ENCODE measurements at regions not wholly inside any gene's neighbourhood (a gene's known extent, or its start where the extent isn't known, plus 50 kb on each side); places are given as distances from the start of the nearest gene placed in this dataset.
"Not testable (repeated sequence)": the region's sequence is repeated elsewhere in the genome, so short reads cannot be mapped to it uniquely, and the experiment has no call there.

DNA sequence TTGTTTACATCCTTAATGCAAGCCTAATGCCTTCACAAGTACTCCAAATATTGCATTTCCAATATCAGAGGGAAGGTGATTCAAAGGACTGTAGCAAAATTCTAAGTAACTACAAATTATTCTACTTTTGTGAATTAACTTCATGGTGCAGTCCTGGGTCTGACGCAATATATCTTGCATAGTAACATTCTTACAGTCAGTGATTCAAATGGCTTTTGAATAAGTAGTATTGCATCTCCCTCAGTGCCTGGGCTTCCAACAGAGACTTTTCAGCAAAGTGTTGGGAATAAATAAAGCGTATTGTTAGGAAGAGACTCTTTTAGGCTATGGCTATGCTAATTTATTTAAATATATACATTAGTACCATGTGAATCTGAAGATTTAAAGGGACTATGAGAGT, 564.7 kb upstream of the COBL start:
- ATAC-seq, result no peak

DNA sequence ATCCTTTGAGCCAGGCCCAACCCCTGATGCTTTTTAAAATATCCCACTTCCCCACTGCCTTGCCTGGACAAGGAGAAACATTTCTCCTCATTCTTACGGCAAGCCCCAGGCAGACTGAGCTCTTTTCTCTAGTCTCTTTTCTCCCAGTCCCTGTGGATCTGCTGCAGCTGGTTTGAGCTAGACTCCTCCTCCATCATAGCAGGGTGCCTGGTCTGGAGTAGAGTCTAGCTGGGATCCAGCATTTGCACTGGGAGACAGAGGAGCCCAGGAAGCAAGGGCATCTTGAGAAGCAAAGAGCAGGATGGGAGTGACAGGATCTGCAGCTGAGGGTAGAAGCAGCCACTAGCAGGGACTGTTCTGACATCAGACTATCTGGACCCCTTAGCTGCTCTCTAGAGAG, 562.3 kb upstream of the COBL start:
- ATAC-seq, result no peak

DNA sequence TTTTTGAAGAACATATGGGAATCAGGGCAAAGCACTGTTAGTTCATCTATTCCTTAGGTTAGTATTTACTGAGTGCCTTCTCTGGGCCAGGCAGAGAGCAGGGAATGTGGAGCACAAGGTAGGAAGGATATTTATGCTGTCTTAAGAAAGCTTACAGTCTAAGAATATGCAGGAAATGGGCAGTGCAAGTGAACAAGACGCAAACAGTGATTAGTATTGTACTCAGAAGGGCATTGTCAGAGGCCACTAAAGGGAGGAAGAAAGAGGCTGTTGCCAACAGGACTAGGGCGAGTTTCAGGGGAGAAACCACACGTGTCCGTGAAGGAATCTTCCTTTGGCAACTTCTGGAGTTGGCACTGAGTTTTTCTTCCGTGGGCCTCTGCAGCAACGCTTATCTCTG, 552.8 kb upstream of the COBL start:
- ATAC-seq, result no peak

DNA sequence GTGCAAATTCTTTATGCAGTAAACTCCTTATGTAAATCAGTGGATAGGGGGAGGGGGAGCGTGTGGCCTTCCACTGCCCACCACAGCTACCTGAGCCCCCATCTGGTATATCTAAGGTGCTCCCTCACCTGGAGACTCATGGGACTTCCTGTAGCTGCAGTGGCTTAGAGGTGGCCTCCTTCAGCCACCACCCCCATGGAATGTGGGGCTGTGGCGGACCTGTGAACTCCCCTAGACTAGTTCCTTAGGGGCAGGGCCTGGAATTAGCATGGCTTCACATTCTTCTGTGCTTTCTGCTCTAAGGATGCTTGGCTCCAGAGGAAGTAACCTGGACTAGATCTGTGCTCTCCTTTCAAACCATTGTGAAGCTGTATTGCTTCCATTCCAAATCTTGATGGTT, 550.5 kb upstream of the COBL start:
- ATAC-seq, result no peak

DNA sequence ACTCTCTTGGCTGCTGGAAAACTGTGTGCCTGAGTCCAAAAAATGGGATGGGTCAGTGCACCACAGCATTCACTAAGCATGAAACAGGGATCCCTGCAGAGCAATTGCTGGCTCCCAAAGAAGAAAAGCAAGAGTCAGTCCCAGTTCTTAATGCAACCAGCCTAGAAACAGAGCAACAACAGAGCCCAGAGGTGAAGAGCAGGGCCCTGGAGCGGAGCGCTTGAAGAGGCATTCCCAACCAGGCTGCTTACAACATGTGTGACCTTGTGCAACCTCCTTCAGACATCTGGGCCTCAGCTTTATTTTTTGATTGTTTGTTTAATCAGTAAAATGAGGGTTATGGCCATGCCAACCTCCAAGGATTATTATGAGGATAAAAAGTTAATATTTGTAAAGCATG, 543.7 kb upstream of the COBL start:
- no peak for ATAC-seq

DNA sequence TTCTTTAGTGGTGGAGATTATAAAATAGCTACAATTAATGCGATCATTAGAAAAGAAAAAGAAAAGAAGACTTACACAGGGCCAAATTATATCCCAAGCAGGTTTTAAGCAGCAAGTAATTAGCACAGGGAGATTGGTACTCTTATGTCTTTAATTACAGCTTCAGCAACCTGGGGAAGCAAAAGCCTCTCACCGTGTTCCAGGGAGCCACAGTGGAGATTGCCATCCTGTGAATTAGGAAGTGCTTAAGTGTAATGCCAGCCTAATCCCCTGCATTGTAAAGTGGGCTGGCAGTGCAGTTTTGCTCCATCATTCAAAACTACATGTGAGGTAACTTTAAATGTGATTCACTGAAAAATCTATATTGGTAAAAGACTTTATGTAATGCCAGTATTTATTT, 533.5 kb upstream of the COBL start:
- ATAC-seq, result no peak

DNA sequence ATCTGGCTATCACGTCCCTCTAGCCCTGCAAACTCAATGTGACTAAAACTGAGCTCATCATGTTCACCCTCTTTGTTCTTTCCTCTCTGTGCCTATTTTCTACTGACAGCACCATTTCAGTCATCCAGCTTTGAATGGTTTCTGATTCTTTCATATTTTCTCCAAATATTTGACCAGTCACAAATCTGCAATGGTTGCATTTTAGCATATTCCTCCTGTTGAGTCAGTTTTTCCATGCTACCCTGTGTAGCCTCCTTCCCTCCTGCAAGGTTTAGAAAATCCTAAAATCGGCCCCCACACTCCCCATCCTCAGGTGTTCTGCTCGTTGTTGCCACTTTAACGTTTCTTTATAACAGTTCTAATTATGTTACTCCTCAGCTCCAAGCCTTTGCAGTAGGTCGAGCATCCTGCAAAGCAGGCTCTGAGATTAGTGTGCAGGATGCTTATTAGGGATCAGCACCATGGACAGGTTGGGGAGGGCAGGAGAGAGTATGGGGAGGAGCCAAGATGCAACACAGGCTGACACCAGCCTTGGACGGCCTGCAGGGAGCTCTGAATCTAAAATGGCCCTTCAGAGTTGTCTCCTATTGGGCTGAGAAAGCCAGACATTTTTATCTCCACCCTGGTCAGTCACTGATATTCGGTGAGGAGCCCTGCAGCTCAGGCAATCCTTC, 531.0 kb upstream of the COBL start:
- no peak for ATAC-seq

DNA sequence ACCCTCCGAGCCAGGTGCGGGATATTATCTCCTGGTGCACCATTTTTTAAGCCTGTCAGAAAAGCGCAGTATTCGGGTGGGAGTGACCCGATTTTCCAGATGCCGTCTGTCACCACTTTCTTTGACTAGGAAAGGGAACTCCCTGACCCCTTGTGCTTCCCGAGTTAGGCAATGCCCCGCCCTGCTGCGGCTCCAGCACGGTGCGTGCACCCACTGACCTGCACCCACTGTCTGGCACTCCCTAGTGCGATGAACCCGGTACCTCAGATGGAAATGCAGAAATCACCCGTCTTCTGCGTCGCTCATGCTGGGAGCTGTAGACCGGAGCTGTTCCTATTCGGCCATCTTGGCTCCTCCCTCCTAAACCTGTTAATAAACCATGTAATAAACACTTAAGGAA, 522.5 kb upstream of the COBL start:
- ATAC-seq, result not testable (repeated sequence)

DNA sequence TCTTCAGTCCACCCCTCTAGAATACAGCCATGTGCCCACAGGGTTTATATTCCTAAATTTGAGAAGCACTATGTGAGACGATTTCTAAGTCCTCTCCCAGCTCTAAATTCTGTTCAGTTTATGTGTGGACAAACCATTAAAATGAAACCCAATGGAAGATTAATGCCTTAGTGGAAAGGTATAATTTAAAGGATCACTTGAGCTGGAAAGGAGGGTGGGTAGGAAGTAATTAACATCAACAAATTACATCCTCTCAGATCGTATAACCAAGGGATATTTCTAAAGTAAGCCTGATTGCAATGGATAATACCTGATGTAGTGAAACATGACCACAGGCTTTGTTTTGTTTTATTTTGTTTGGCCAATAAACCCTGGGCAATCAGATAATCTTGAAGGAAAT, 511.0 kb upstream of the COBL start:
- ATAC-seq, result no peak

DNA sequence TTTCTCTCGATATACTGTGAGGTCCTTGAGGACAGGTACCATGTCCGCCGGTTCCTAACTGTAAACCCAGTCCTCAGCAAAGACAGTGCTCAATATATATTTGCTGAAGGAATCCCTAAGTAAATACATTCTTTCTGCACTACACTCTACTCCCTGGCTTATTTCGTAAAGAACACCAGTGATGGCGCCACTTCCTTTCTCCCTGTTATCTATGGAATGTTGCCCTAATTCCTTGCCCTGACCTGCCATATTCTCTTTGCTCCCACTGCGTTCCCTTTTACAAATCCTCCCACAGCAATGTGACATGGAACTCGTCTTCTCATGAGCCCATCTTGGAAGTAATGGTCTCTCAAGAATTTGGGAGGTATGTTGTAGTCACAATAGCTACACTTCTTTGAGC, 507.4 kb upstream of the COBL start:
- ATAC-seq, result no peak

DNA sequence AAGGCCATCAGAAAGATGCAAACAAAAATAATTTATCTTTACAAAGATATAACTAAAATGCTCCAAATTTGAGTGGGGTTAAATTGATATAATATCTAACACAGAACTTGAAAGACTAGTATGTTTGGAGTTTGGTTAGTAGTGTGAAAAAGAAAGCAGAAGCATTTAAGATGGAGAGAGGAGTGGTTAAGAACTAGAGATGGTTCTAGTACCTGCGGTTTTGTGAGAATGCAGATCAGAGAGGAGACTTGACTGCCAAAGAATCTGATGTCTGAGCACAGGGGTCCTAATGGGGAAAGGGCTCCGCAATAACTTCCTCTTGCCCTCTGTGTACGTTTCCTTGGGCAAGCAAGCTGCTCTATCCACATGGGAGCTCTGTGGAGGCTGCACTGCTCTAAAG, 506.8 kb upstream of the COBL start:
- no peak for ATAC-seq

DNA sequence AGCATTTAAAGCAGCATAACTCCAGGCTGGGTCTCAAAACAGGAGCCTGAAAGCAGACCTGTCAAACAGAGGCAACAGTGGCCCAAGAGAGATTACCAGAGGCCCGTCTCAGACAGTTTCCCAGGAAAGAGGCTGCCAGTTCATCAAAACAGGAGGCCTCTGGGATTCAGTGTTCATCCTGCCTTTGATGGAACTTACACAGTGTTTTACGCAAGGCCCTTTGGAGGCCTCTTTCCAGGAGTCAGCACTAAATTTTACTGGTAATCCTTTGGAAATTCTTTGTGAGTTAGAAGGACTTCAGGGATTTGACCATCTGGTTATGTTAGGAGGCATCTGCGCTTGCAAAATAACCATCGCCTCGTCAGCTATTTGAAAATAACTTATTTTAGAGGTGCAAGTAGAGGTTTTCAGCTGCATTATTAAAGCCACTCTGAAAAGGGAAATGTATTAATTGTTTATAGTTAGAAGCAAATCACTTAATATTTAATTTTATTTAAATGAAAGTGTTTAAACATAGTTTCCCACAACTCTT, 501.2 kb upstream of the COBL start:
- ATAC-seq, result no peak

DNA sequence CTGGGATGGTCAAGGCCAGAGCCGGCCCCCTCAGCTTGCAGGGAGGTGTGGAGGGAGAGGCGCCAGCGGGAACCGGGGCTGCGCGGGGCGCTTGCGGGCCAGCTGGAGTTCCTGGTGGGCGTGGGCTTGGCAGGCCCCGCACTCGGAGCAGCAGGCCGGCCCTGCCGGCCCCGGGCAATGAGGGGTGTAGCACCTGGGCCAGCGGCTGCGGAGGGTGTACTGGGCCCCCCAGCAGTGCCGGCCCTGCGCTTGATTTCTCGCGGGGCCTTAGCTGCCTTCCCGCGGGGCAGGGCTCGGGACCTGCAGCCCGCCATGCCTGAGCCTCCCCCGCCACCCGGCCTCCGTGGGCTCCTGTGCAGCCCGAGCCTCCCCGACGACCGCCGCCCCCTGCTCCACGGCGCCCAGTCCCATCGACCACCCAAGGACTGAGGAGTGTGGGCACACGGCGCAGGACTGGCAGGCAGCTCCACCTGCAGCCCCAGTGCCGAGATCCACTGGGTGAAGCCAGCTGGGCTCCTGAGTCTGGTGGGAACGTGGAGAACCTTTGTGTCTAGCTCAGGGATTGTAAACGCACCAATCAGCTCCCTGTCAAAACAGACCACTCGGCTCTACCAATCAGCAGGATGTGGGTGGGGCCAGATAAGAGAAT, 489.3 kb upstream of the COBL start:
- ATAC-seq, result not testable (repeated sequence)

DNA sequence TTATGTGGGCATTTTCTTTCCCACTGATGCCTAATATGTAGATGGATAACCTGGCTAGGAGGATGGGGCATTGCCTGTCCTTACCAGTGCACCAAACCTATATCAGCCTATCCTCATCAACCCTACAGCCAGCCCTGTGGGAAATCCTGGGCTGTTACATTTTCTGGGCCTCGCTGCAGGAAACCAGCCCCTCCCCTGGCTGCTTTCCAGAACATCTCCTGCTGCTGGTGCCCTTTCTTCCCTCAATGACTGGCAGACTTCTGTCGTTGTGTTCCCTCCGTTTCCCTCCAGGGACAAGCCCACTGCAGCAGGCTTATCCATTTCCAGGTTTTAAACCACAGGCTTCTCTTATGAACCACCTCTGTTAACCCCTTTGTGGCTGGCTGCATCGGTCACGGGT, 486.1 kb upstream of the COBL start:
- ATAC-seq, result no peak

DNA sequence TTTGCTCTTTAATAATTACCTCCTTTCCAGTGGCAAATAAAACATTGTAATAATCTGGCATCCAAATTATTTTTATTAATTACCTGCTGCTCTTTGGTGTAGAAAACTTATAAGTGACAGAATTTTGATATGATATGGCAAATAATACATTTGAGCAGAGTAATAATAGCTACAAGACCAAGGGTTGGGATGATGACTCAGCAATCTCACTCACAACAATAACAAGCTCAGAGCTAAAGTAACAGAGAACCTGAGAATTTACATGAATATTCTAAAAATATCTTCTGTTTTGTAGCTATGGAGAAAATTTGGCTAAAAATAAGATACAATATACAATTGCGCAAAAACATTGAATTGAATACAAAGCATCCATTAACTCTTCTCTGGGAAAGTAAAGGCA, 480.8 kb upstream of the COBL start:
- no peak for ATAC-seq

DNA sequence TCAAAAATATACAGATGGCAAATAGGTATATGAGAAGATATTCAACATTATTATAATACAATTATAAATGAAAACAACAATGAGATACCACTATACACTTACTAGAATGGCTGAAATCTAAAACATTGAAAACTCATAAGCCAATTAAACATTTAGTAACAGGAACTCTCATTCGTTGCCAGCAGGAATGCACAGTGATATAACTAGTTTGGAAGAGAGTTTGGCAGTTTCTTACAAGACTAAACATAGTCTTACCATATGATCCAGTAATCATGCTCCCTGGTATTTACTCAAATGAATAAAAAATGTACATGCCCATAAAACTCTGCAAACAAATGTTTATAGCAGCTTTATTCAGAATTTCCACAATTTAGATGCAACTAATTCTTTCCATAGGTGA, 476.2 kb upstream of the COBL start:
- no peak for ATAC-seq

DNA sequence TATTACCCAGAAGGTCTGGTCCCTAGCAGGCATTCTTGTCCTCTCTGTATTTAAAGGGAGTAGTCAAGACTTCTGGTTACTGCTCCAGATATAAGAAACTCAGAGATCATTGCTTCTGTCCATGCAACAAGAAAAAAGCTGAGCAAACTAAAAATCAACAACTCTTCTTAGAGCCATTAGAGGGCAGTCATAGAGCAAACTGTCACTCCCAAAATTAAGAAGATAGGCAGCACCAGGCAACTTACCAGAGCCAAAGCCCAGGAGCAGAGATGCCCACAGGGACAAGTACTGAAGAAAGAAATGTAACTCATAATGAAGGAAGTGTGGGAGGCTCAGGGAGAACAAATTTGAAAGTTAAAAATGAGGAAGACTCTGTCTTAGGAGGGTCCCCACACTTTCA, 472.9 kb upstream of the COBL start:
- ATAC-seq, result no peak

DNA sequence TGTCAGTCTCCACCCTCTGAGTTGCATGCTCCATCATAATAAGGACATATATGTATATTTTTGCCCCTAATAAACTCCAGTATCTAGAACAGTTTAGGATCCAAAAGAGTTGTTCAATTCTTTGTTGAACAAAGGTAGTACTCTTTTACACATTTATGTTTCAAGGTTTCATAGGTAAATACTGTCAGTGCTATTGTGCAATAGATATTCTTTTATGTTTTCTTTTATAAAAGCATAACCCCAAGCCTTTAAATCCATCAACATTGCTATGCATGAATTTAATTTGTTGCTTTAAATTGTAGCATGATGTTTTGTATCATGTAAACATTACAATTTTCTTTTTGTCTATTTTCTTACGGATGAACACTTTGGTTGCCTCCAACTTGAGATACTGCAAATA, 469.7 kb upstream of the COBL start:
- ATAC-seq, result no peak

DNA sequence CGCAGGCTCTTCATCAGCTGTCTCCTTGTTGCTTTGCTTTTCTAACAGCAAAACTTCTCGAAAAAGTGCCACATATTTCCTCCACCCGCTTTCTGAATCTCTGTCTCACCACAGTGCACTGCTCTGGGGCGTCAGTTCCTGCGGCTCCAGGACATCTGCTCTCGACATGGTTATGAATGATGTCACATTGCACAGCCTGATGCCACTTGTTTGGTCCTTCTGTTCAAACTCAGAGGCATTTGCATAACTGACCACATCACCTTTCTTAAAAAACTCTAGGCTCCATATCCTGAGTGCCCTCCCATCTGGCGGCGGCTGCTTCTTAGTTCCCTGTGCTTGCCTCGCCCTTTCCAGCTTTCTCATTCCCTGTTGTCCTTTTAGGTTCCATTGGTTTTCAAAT, 469.3 kb upstream of the COBL start:
- ATAC-seq, result no peak

DNA sequence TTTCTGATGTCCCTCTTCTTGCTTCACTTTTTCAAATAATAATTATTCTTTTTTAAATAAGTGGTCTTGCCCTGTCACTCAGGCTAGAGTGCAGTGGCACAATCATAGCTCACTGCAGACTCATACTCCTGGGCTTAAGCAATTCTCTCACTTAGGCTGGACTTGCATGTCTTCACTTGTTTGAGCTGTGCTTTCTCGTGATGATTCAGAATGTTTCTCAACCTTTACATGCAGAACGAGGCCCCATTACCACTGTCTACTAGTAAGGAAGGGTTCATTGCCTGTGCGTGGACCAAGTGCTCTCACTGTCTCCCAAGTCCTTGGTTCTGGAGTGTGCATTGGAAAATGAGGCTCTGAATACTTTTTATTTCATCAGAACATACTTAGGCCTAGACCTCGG, 468.6 kb upstream of the COBL start:
- no peak for ATAC-seq

DNA sequence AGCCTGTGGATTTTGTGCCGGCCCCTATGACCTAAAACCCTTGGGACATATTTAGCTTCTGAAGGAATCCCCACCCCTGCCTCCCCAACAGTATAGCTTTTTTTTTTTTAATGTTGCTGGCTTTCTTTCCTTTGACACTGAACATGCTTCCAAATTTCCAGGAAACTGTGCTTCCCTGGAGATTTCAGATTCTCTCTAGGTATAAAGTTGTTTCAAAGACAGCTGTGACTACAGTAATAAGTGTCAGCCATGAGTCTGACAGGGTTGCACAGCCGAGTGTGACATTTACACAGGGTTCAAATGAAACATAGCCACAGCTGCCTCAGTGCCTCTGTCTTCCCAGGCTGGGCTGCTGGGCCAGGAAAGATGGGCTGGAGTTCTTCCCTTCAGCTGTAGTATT, 466.6 kb upstream of the COBL start:
- no peak for ATAC-seq

DNA sequence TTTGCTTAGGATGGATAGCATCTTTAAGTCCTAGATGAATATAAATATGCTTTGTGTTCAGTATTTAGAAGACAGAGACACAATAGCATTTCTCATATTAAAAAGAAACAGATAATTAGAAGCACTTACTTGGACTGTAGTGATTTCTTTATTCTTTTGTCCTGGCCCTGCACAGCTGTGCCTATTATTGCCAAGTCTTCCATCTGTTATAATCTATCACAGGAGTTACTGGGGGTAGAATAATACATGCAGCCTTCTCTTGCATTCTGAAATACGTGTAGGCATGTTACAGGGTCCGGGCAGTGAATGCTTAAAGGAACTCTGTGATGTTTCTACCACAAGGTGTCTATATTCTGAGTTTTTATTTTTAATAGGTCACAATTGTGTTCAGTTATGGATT, 461.5 kb upstream of the COBL start:
- ATAC-seq, result no peak

DNA sequence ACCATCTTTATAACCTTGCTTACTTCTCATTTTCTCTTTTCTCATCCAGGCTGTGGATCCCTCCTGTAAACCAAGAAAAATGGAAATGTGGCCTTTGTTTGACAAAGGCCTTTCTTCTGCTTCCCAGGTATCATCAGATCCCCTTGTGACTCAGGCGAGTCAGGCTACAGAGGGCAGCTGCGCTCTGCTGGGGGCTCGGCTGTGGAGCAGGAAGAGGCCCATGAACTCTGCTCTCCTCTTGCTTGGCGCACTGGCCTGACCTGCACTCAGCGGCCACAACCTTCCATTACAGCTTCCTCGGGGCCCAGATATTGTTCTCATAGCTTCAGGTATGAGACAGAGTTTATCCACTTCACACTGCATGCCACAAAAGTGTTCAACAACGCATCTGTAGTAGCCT, 457.6 kb upstream of the COBL start:
- ATAC-seq, result no peak

DNA sequence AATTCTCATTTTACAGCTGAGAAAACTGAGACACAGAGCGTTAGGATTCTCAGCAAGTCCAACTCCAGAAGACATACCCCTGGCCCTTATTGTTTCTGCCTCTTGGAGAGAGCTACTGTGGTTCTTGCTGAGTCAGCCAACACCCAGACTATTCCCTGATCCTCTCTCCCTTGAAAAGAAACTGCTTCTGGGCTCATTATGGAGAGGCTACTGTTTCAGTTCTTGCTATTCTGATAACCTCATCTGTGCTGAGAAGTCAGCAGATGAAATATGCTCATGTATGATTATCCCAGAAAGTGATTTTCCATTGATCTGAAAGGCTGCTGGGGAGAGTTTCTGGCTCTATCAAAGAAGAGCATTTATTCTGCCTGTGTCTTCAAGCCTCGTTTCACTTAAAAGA, 455.6 kb upstream of the COBL start:
- no peak for ATAC-seq

DNA sequence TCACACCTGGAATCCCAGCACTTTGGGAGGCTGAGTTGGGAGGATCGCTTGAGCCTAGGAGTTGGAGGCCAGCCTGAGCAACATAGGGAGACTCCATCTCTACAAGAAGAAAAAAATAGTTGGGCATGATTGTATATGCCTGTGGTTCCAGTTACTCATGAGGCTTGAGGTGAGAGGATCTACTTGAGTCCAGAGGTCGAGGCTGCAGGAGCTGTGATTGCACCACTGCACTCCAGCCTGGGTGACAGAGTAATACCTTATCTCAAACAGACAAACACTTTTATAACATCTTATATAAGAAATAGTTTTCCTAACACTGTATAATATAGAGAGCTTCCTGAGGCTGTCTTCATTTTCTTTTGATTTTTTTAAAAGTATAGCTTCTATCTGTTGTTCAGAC, 448.4 kb upstream of the COBL start:
- no peak for ATAC-seq

All from activated CD4-positive, CD25-positive, alpha-beta regulatory T cell treated with anti-CD3 and anti-CD28 coated beads, Interleukin-2, amount 50 U/mL, for 24 hours (primary cell).